ENCODE measurements at regions not wholly inside any gene's neighbourhood (a gene's known extent, or its start where the extent isn't known, plus 50 kb on each side); places are given as distances from the start of the nearest gene placed in this dataset.

DNA sequence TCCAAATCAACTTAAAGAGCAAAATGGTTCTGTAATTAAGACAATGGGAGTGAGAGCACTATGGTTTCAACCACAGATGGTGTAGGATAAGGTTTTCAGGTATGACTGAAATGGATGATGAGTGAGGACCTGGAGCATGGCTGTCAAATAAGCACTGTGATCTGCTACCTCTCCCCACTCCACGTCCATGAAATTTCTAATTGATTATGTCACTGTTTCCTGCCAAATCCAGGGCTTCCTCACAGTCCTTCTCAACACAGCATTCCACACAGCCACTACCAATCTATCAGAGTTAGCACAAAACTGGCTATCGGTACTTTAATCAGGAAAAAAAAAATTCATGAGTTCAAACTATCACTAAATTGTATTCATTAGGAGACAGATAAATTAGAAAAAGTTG lies 420.4 kb upstream of the WWC1 start:
- whole genome bisulfite sequencing (ENCODE audit: low lambda C conversion rate) = 0% methylated on average over 2 of the region's 2 CpGs
- in situ Hi-C loops (cut with HindIII; ENCODE audit: extremely low pct_ligation_motif_present, low pct_unique_long_range_greater_than_20kb) (no loop called here), intact Hi-C loops (cut with micrococcal nuclease; ENCODE audit: unreplicated experiment) (loop anchor here (5.0 kb wide), 1 partner anchor 391 kb away; no protein-coding TSS in a partner anchor)
- Histone ChIP-seq H4K20me1 (ENCODE audit: insufficient read depth, low read length) (no peaks in the 10 kb centered on the region), H3K36me3 (replicated peaks in 1 of 2; ENCODE audit: control insufficient read depth in 1 of 2, insufficient read depth in 2 of 2, low read length in 2 of 2) (no peaks in the 10 kb centered on the region), H3K79me2 (ENCODE audit: insufficient read depth, low read length) (no peaks in the 10 kb centered on the region), H3K27me3 (ENCODE audit: control insufficient read depth in 1 of 2, insufficient read depth in 2 of 2, low read length in 2 of 2) (no peaks in the 10 kb centered on the region), H3K9me3 (ENCODE audit: low read length) (no peaks in the 10 kb centered on the region), H3K4me3 (replicated peaks in 1 of 3; ENCODE audit: insufficient read depth in 1 of 3, low read depth in 2 of 3, low read length in 3 of 3) (no peak overlapping the region), H3K9ac (ENCODE audit: insufficient read depth, low read depth, low read length) (no peak overlapping the region), H3K4me2 (ENCODE audit: low read depth, low read length) (no peak overlapping the region), H2AFZ (ENCODE audit: low read length) (no peak overlapping the region), H3K4me1 (ENCODE audit: insufficient read depth, low read length) (no peaks in the 10 kb centered on the region), H3K27ac (ENCODE audit: extremely low read length, insufficient read depth, low read length) (no peak overlapping the region)
- CTCF ChIA-PET (ENCODE audit: low intra/inter-chr PET ratio, low total read pairs) = no interaction called here
- POLR2A ChIA-PET = no interaction called here
- BruUV-seq (replicated peaks) = no TSS peak
- FAIRE-seq (no peak), ATAC-seq (no peak), DNase-seq (ENCODE audit: low spot score) (no peak)
- TF ChIP-seq NFKBIZ (CRISPR knock-in tag; IDR thresholded peaks at IDR 0.05) = no peak
- no peak for TF ChIP-seq NFE2L2 (IDR thresholded peaks at IDR 0.05; ENCODE audit: low read length)
- TF ChIP-seq, protein P1, sequence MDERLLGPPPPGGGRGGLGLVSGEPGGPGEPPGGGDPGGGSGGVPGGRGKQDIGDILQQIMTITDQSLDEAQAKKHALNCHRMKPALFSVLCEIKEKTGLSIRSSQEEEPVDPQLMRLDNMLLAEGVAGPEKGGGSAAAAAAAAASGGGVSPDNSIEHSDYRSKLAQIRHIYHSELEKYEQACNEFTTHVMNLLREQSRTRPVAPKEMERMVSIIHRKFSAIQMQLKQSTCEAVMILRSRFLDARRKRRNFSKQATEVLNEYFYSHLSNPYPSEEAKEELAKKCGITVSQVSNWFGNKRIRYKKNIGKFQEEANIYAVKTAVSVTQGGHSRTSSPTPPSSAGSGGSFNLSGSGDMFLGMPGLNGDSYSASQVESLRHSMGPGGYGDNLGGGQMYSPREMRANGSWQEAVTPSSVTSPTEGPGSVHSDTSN (CRISPR knock-in tag; IDR thresholded peaks at IDR 0.05) = no peak
- no peak for TF ChIP-seq IRF2 (CRISPR knock-in tag; IDR thresholded peaks at IDR 0.05)
- TF ChIP-seq SKI (IDR thresholded peaks at IDR 0.05; ENCODE audit: partially characterized antibody) = no peak
- TF ChIP-seq PRDM10 (CRISPR knock-in tag; IDR thresholded peaks at IDR 0.05; ENCODE audit: low read depth) = no peak
- no peak for TF ChIP-seq RFX5 (IDR thresholded peaks at IDR 0.05; ENCODE audit: low read depth, low read length)
- no peak for TF ChIP-seq RAD51 (IDR thresholded peaks at IDR 0.05; ENCODE audit: borderline replicate concordance)
- TF ChIP-seq BCL6 (CRISPR knock-in tag; IDR thresholded peaks at IDR 0.05) = no peak
- no peak for TF ChIP-seq NFRKB (IDR thresholded peaks at IDR 0.05)
- TF ChIP-seq, protein P2, sequence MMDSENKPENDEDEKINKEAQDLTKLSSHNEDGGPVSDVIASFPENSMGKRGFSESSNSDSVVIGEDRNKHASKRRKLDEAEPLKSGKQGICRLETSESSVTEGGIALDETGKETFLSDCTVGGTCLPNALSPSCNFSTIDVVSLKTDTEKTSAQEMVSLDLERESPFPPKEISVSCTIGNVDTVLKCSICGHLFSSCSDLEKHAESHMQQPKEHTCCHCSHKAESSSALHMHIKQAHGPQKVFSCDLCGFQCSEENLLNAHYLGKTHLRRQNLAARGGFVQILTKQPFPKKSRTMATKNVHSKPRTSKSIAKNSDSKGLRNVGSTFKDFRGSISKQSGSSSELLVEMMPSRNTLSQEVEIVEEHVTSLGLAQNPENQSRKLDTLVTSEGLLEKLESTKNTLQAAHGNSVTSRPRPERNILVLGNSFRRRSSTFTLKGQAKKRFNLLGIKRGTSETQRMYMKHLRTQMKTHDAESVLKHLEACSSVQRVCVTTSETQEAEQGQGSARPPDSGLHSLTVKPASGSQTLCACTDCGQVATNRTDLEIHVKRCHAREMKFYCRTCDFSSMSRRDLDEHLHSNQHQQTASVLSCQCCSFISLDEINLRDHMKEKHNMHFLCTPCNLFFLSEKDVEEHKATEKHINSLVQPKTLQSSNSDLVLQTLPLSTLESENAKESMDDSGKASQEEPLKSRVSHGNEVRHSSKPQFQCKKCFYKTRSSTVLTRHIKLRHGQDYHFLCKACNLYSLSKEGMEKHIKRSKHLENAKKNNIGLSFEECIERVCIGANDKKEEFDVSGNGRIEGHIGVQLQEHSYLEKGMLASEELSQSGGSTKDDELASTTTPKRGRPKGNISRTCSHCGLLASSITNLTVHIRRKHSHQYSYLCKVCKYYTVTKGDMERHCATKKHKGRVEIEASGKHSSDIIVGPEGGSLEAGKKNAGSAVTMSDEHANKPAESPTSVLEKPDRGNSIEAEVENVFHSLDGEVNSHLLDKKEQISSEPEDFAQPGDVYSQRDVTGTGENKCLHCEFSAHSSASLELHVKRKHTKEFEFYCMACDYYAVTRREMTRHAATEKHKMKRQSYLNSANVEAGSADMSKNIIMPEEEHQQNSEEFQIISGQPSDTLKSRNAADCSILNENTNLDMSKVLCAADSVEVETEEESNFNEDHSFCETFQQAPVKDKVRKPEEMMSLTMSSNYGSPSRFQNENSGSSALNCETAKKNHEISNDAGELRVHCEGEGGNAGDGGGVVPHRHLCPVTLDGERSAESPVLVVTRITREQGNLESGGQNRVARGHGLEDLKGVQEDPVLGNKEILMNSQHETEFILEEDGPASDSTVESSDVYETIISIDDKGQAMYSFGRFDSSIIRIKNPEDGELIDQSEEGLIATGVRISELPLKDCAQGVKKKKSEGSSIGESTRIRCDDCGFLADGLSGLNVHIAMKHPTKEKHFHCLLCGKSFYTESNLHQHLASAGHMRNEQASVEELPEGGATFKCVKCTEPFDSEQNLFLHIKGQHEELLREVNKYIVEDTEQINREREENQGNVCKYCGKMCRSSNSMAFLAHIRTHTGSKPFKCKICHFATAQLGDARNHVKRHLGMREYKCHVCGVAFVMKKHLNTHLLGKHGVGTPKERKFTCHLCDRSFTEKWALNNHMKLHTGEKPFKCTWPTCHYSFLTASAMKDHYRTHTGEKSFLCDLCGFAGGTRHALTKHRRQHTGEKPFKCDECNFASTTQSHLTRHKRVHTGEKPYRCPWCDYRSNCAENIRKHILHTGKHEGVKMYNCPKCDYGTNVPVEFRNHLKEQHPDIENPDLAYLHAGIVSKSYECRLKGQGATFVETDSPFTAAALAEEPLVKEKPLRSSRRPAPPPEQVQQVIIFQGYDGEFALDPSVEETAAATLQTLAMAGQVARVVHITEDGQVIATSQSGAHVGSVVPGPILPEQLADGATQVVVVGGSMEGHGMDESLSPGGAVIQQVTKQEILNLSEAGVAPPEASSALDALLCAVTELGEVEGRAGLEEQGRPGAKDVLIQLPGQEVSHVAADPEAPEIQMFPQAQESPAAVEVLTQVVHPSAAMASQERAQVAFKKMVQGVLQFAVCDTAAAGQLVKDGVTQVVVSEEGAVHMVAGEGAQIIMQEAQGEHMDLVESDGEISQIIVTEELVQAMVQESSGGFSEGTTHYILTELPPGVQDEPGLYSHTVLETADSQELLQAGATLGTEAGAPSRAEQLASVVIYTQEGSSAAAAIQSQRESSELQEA (CRISPR knock-in tag; IDR thresholded peaks at IDR 0.05; ENCODE audit: not compliant biosample characterization) = no peak
